SU-DHL-6 (cell line): ENCODE measurements at regions not wholly inside any gene's neighbourhood (a gene's known extent, or its start where the extent isn't known, plus 50 kb on each side); places are given as distances from the start of the nearest gene placed in this dataset.

Experiments
- H2AFZ ChIP-seq: fragments of 200-600 bp; sonication (generic); 2 replicates; pipeline ENCODE4 v1.6.1; 2014; ENCODE audit warnings: low read depth, mild to moderate bottlenecking, moderate library complexity, mixed read lengths, antibody characterized with exemption, low read length; ENCODE audit not compliant: severe bottlenecking
- H3F3A ChIP-seq: fragments of 200-600 bp; shearing (Covaris generic); 2 replicates; pipeline ENCODE4 v1.6.0; 2016; ENCODE audit warnings: antibody characterized with exemption, mild to moderate bottlenecking; ENCODE audit not compliant: insufficient read depth
- H3K27ac ChIP-seq: fragments of 200-600 bp; sonication (generic); 2 replicates; pipeline ENCODE4 v1.5.1; 2016; ENCODE audit warnings: low read depth, mild to moderate bottlenecking, low read length, moderate library complexity, mixed read lengths
- H3K27me3 ChIP-seq: fragments of 200-600 bp; sonication (generic), shearing (Covaris generic); 2 replicates; pipeline ENCODE4 v1.6.0; 2014; ENCODE audit warnings: mild to moderate bottlenecking, low read length
- H3K36me3 ChIP-seq: fragments of 200-600 bp; sonication (generic); 2 replicates; pipeline ENCODE4 v1.6.1; 2014; ENCODE audit warnings: mild to moderate bottlenecking, low read length, mixed read lengths
- H3K4me2 ChIP-seq: fragments of 300-600, 200-600 bp; shearing (Covaris generic), sonication (generic); 2 replicates; pipeline ENCODE4 v1.6.0; 2014; ENCODE audit warnings: low read length, low read depth, mild to moderate bottlenecking; ENCODE audit not compliant: poor library complexity, severe bottlenecking
- H3K4me3 ChIP-seq: fragments of 200-600 bp; sonication (generic); 2 replicates; pipeline ENCODE4 v1.5.1; 2014; ENCODE audit warnings: antibody characterized with exemption, low read length, mild to moderate bottlenecking, mixed read lengths; ENCODE audit not compliant: insufficient read depth, poor library complexity, severe bottlenecking
- H3K79me2 ChIP-seq: fragments of 200-600 bp; sonication (generic); 2 replicates; pipeline ENCODE4 v1.6.1; 2014; ENCODE audit warnings: mild to moderate bottlenecking, low read length, moderate library complexity; ENCODE audit not compliant: insufficient read depth
- H3K9ac ChIP-seq: fragments of 200-600 bp; sonication (generic); 2 replicates; pipeline ENCODE4 v1.7.0; 2014; ENCODE audit warnings: mild to moderate bottlenecking, low read length
- H3K9me2 ChIP-seq: fragments of 200-600 bp; sonication (generic); replicated peaks from 2 replicates; pipeline ENCODE4 v1.6.1; 2014; ENCODE audit warnings: low read length; ENCODE audit not compliant: insufficient read depth
- H3K9me3 ChIP-seq: fragments of 200-600 bp; sonication (generic); 2 replicates; pipeline ENCODE4 v1.6.1; 2014; ENCODE audit warnings: low read length, mixed read lengths; ENCODE audit not compliant: insufficient read depth
- H4K20me1 ChIP-seq: fragments of 200-600 bp; sonication (generic); 2 replicates; pipeline ENCODE4 v1.6.1; 2014; ENCODE audit warnings: low read depth, mild to moderate bottlenecking, antibody characterized with exemption, low read length, moderate library complexity, mixed read lengths
- CTCF ChIP-seq: fragments of 200-600 bp; sonication (generic); IDR thresholded peaks from one replicate; pipeline ENCODE4 v1.5.1; 2017; ENCODE audit warnings: antibody characterized with exemption, mild to moderate bottlenecking, low read length, moderate library complexity; ENCODE audit not compliant: insufficient read depth, poor library complexity, severe bottlenecking
- EZH2phosphoT487 ChIP-seq: fragments of 200-600 bp; sonication (generic), shearing (Covaris generic); conservative IDR thresholded peaks from 2 replicates; pipeline ENCODE4 v1.6.1; 2018; ENCODE audit warnings: mild to moderate bottlenecking, antibody characterized with exemption, low read length, moderate library complexity, mixed read lengths

GRCh38 chr16:13425836-13426235, 494.1 kb upstream of the ERCC4 start:
- Histone ChIP-seq H3K4me2 (peak overlapping the region; percentile 23), H3K9me3 (no peaks in the 10 kb centered on the region), H3K79me2 (no peaks in the 10 kb centered on the region), H3K4me3 (no peak overlapping the region), H3K27ac (no peak overlapping the region), H3K36me3 (no peaks in the 10 kb centered on the region), H3F3A (no peaks in the 10 kb centered on the region), H3K9me2 (no peaks in the 10 kb centered on the region), H4K20me1 (no peaks in the 10 kb centered on the region), H2AFZ (peak overlapping the region; percentile 58), H3K9ac (no peak overlapping the region), H3K27me3 (no peaks in the 10 kb centered on the region)
- no peak for TF ChIP-seq EZH2phosphoT487
- no peak for TF ChIP-seq CTCF

GRCh38 chr16:13426269-13426668, 493.7 kb upstream of the ERCC4 start:
- Histone ChIP-seq H3K9ac (no peak overlapping the region), H4K20me1 (no peaks in the 10 kb centered on the region), H3K27me3 (no peaks in the 10 kb centered on the region), H3K4me3 (no peak overlapping the region), H3K27ac (no peak overlapping the region), H3K4me2 (no peak overlapping the region), H3F3A (no peaks in the 10 kb centered on the region), H3K9me3 (no peaks in the 10 kb centered on the region), H3K36me3 (no peaks in the 10 kb centered on the region), H2AFZ (peak overlapping the region; percentile 58), H3K79me2 (no peaks in the 10 kb centered on the region), H3K9me2 (no peaks in the 10 kb centered on the region)
- TF ChIP-seq EZH2phosphoT487 (no peak), CTCF (peak; percentile 31)

- Histone ChIP-seq H3K4me3 (no peak overlapping the region), H3K4me2 (no peak overlapping the region), H3K27me3 (no peaks in the 10 kb centered on the region), H3K27ac (no peak overlapping the region), H2AFZ (no peak overlapping the region), H3K9me2 (no peaks in the 10 kb centered on the region), H4K20me1 (no peaks in the 10 kb centered on the region), H3K9me3 (no peaks in the 10 kb centered on the region), H3K36me3 (no peaks in the 10 kb centered on the region), H3K79me2 (no peaks in the 10 kb centered on the region), H3K9ac (no peak overlapping the region), H3F3A (no peaks in the 10 kb centered on the region)
- TF ChIP-seq CTCF = no peak
- no peak for TF ChIP-seq EZH2phosphoT487
Measured at GRCh38 chr16:13426736-13427135, 493.2 kb upstream of the ERCC4 start.

GRCh38 chr16:13427943-13428342, 492.0 kb upstream of the ERCC4 start:
- Histone ChIP-seq H3K36me3 (no peaks in the 10 kb centered on the region), H2AFZ (peak overlapping the region; percentile 66), H3K4me2 (peak overlapping the region; percentile 43), H3K9me3 (no peaks in the 10 kb centered on the region), H4K20me1 (no peaks in the 10 kb centered on the region), H3K9ac (peak overlapping the region; percentile 19; the same call in 1 of the 2 replicates), H3K9me2 (no peaks in the 10 kb centered on the region), H3F3A (no peaks in the 10 kb centered on the region), H3K4me3 (peak overlapping the region; percentile 21), H3K27ac (peak overlapping the region; percentile 68), H3K27me3 (no peaks in the 10 kb centered on the region), H3K79me2 (no peaks in the 10 kb centered on the region)
- TF ChIP-seq CTCF (no peak), EZH2phosphoT487 (no peak)
